GM18520 (cell line): ENCODE measurements at regions not wholly inside any gene's neighbourhood (a gene's known extent, or its start where the extent isn't known, plus 50 kb on each side); places are given as distances from the start of the nearest gene placed in this dataset.

Source experiments
- ATAC-seq: cut with Tn5 transposase; IDR thresholded peaks from one replicate; pipeline ENCODE4 v1.9.1; 2021; ENCODE audit not compliant: unreplicated experiment

GRCh38 chr1:244255426-244255965, 196.2 kb downstream of the ADSS2 start:
- no peak for ATAC-seq

- no peak for ATAC-seq
Observed at GRCh38 chr1:244256086-244256676, 195.5 kb downstream of the ADSS2 start.

GRCh38 chr1:244264163-244264562, 187.5 kb downstream of the ADSS2 start:
- no peak for ATAC-seq

- no peak for ATAC-seq
Observed at GRCh38 chr1:244265507-244265906, 186.2 kb downstream of the ADSS2 start.

- no peak for ATAC-seq
Observed at GRCh38 chr1:244269169-244269568, 182.5 kb downstream of the ADSS2 start.

- no peak for ATAC-seq
Observed at GRCh38 chr1:244271004-244271403, 180.7 kb downstream of the ADSS2 start.

- ATAC-seq, result no peak
Observed at GRCh38 chr1:244271691-244272308, 179.9 kb downstream of the ADSS2 start.

GRCh38 chr1:244272471-244273261, 179.0 kb downstream of the ADSS2 start:
- no peak for ATAC-seq

- no peak for ATAC-seq
Observed at GRCh38 chr1:244273262-244273844, 178.4 kb downstream of the ADSS2 start.

- ATAC-seq, result no peak
Observed at GRCh38 chr1:244273845-244274619, 177.7 kb downstream of the ADSS2 start.

GRCh38 chr1:244276646-244277045, 175.1 kb downstream of the ADSS2 start:
- no peak for ATAC-seq

- no peak for ATAC-seq
Observed at GRCh38 chr1:244280201-244280600, 171.5 kb downstream of the ADSS2 start.

- no peak for ATAC-seq
Observed at GRCh38 chr1:244280859-244281258, 170.8 kb downstream of the ADSS2 start.

GRCh38 chr1:244283772-244284171, 167.9 kb downstream of the ADSS2 start:
- ATAC-seq, result no peak

GRCh38 chr1:244284641-244285156, 167.0 kb downstream of the ADSS2 start:
- no peak for ATAC-seq

GRCh38 chr1:244286341-244286740, 165.4 kb downstream of the ADSS2 start:
- ATAC-seq, result no peak

GRCh38 chr1:244287726-244288125, 164.0 kb downstream of the ADSS2 start:
- no peak for ATAC-seq

GRCh38 chr1:244288663-244289062, 163.0 kb downstream of the ADSS2 start:
- no peak for ATAC-seq

GRCh38 chr1:244289991-244290785, 161.5 kb downstream of the ADSS2 start:
- no peak for ATAC-seq
